HEK293T (cell line): ENCODE measurements at regions not wholly inside any gene's neighbourhood (a gene's known extent, or its start where the extent isn't known, plus 50 kb on each side); places are given as distances from the start of the nearest gene placed in this dataset.

Source experiments
- CTCF ChIA-PET: fragments of 350-600 bp; formaldehyde crosslinking; extraction: SDS; loops from one replicate; lab custom pipeline; 2021; ENCODE audit warnings: antibody characterized with exemption, inconsistent platforms; lab: Yijun Ruan, JAX
- POLR2A ChIA-PET: fragments of 350-600 bp; formaldehyde crosslinking; extraction: SDS; loops from one replicate; lab custom pipeline; 2020; ENCODE audit warnings: antibody characterized with exemption, inconsistent platforms; lab: Yijun Ruan, JAX
- DNase-seq: peaks from one replicate; pipeline ENCODE4 v3.0.0; 2012; ENCODE audit warnings: mixed read lengths; ENCODE audit errors: extremely low spot score
- ARNT ChIP-seq: fragments of 450-650 bp; IDR thresholded peaks from 2 replicates; pipeline ENCODE4 v1.6.1; 2017; ENCODE audit warnings: mild to moderate bottlenecking
- BHLHE40 ChIP-seq: fragments of 450-650 bp; IDR thresholded peaks from 2 replicates; pipeline ENCODE4 v1.6.1; 2016; ENCODE audit warnings: mild to moderate bottlenecking, moderate library complexity, borderline replicate concordance
- CTBP1 ChIP-seq: fragments of 450-650 bp; IDR thresholded peaks from 2 replicates; pipeline ENCODE4 v1.6.1; 2016; ENCODE audit warnings: borderline replicate concordance
- ELF4 ChIP-seq: fragments of 450-650 bp; IDR thresholded peaks from 2 replicates; pipeline ENCODE4 v1.6.1; 2017; ENCODE audit warnings: antibody characterized with exemption
- FOXA1 ChIP-seq: fragments of 450-650 bp; IDR thresholded peaks from 2 replicates; pipeline ENCODE4 v1.6.1; 2016; ENCODE audit warnings: mild to moderate bottlenecking
- FOXK2 ChIP-seq: fragments of 450-650 bp; IDR thresholded peaks from 2 replicates; pipeline ENCODE4 v1.6.1; 2016; ENCODE audit warnings: mild to moderate bottlenecking
- FOXM1 ChIP-seq: fragments of 450-650 bp; IDR thresholded peaks from 2 replicates; pipeline ENCODE4 v1.6.1; 2017; ENCODE audit warnings: mild to moderate bottlenecking, borderline replicate concordance
- HDGF ChIP-seq: fragments of 450-650 bp; IDR thresholded peaks from 2 replicates; pipeline ENCODE4 v1.6.1; 2017; ENCODE audit warnings: antibody characterized with exemption, borderline replicate concordance
- L3MBTL2 ChIP-seq: fragments of 450-650 bp; conservative IDR thresholded peaks from 2 replicates; pipeline ENCODE4 v1.6.1; 2016; ENCODE audit warnings: mild to moderate bottlenecking
- LEF1 ChIP-seq: fragments of 450-650 bp; IDR thresholded peaks from 2 replicates; pipeline ENCODE4 v1.6.1; 2017; ENCODE audit warnings: mild to moderate bottlenecking, borderline replicate concordance
- NFRKB ChIP-seq: fragments of 450-650 bp; IDR thresholded peaks from 2 replicates; pipeline ENCODE4 v1.6.1; 2016; ENCODE audit warnings: mild to moderate bottlenecking, moderate library complexity
- SP1 ChIP-seq: fragments of 450-650 bp; IDR thresholded peaks from 2 replicates; pipeline ENCODE4 v1.6.1; 2017
- SUZ12 ChIP-seq: fragments of 450-650 bp; IDR thresholded peaks from 2 replicates; pipeline ENCODE4 v1.6.1; 2016; ENCODE audit warnings: mild to moderate bottlenecking
- TARDBP ChIP-seq: fragments of 450-650 bp; IDR thresholded peaks from 2 replicates; pipeline ENCODE4 v1.6.1; 2016
- ZNF384 ChIP-seq: fragments of 450-650 bp; IDR thresholded peaks from 2 replicates; pipeline ENCODE4 v1.6.1; 2016
- TF ChIP-seq, protein P1 (sequence below): fragments of 450-650 bp; IDR thresholded peaks from 2 replicates; pipeline ENCODE4 v1.6.1; 2016

DNA sequence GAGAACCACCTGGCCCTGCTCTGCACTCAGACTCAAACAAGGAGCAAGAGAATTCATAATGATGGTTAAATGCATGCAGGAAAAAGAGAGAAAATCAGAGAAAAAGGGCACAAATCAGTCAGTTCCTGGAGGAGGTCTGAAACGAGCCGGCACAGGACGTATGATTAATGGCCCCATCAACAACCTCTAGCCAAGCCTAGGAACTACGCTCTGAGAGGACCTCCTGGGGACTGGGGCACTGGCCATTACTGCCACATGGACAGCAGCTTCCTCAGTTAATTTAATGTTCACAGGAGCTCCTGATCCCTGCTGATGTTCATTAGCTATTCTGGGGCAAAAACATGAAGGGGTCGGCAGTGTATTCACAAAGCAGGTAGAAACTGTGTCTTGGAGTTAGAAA lies 238.1 kb downstream of the MED10 start:
- TF ChIP-seq CTBP1, result no peak
- no peak for TF ChIP-seq HDGF
- no peak for TF ChIP-seq SP1
- no peak for TF ChIP-seq FOXK2
- TF ChIP-seq L3MBTL2, result no peak
- no peak for TF ChIP-seq NFRKB
- no peak for TF ChIP-seq TARDBP
- no peak for TF ChIP-seq FOXA1
- no peak for TF ChIP-seq ELF4
- TF ChIP-seq BHLHE40, result no peak
- no peak for TF ChIP-seq ARNT
- TF ChIP-seq FOXM1, result no peak
- no peak for DNase-seq
- POLR2A ChIA-PET, result no interaction called here
- CTCF ChIA-PET, result no interaction called here

DNA sequence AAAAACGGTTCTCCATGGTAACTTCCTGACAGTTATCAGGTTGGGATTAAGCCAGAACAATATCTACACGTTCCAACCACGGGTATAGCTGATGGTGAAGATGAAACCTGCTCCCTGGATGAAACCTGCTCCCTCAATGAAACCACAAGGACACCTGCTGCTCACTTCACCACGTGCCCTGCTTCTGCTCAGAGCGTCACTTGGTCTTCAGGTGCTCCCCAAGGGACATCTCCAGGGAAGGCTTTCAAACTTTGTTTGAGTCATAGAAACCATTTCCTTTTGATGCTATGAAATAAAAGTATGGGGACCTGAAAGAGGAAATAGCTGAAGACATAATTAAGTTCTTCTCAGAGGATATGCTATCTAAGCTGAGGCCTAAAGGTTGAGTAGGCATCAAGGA lies 242.4 kb downstream of the MED10 start:
- ChIA-PET POLR2A (no interaction called here), CTCF (no interaction called here)
- DNase-seq, result no peak
- TF ChIP-seq L3MBTL2 (no peak), SUZ12 (no peak), LEF1 (no peak), FOXK2 (no peak), ARNT (no peak), NFRKB (no peak), SP1 (no peak), BHLHE40 (no peak), HDGF (no peak), ZNF384 (no peak), FOXA1 (no peak), TARDBP (no peak), ELF4 (no peak)
- TF ChIP-seq, protein P1, sequence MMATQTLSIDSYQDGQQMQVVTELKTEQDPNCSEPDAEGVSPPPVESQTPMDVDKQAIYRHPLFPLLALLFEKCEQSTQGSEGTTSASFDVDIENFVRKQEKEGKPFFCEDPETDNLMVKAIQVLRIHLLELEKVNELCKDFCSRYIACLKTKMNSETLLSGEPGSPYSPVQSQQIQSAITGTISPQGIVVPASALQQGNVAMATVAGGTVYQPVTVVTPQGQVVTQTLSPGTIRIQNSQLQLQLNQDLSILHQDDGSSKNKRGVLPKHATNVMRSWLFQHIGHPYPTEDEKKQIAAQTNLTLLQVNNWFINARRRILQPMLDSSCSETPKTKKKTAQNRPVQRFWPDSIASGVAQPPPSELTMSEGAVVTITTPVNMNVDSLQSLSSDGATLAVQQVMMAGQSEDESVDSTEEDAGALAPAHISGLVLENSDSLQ, result no peak

GRCh38 chr5:6134281-6134680 lies 244.1 kb downstream of the MED10 start:
- ChIA-PET CTCF (no interaction called here), POLR2A (no interaction called here)
- TF ChIP-seq SP1, result no peak
- TF ChIP-seq, protein P1, result no peak
- TF ChIP-seq ELF4, result no peak
- no peak for TF ChIP-seq FOXA1
- no peak for TF ChIP-seq FOXM1
- no peak for TF ChIP-seq LEF1
- no peak for TF ChIP-seq TARDBP
- TF ChIP-seq ZNF384, result no peak
- no peak for TF ChIP-seq HDGF
- no peak for TF ChIP-seq FOXK2
- no peak for TF ChIP-seq SUZ12
- no peak for TF ChIP-seq CTBP1
- no peak for TF ChIP-seq NFRKB
- no peak for TF ChIP-seq ARNT
- TF ChIP-seq L3MBTL2, result no peak
- no peak for TF ChIP-seq BHLHE40
- DNase-seq, result no peak

DNA sequence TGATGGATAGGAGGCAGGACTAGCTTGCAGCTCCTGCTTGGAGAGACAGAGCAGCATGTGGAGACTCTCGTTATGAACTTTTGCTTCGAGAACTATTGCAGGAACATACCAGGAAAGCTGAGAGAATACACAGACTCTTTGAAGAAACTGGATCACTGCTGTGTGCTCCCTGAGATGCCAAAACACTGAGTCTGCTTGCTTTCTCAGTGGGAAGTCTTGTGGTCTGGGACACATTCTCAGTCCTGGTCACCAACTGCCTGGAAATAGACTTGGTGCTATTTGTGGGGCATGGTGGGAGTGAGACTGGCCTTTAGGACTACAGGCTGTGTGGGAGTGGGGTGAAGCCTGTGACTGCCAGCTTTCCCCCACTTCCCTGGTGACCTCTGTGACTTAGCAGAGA lies 252.6 kb downstream of the MED10 start:
- ChIA-PET CTCF (interaction anchor here (0.6 kb wide), 1 partner anchor 1063 kb away, joined by 3 read pairs; no protein-coding TSS in a partner anchor), POLR2A (no interaction called here)
- TF ChIP-seq BHLHE40 (no peak), FOXA1 (no peak), L3MBTL2 (no peak), TARDBP (no peak), FOXK2 (no peak), LEF1 (no peak), FOXM1 (no peak), ARNT (no peak), CTBP1 (no peak)
- DNase-seq, result no peak

- ChIA-PET POLR2A (no interaction called here), CTCF (no interaction called here)
- TF ChIP-seq LEF1 (no peak), NFRKB (no peak), SUZ12 (no peak), ZNF384 (no peak), SP1 (no peak), FOXM1 (no peak), HDGF (no peak), FOXA1 (no peak), CTBP1 (no peak), L3MBTL2 (no peak), ARNT (no peak), FOXK2 (no peak), TARDBP (no peak)
- TF ChIP-seq, protein P1, result no peak
- no peak for DNase-seq
Observed at GRCh38 chr5:6118691-6119090, 259.7 kb downstream of the MED10 start.

DNA sequence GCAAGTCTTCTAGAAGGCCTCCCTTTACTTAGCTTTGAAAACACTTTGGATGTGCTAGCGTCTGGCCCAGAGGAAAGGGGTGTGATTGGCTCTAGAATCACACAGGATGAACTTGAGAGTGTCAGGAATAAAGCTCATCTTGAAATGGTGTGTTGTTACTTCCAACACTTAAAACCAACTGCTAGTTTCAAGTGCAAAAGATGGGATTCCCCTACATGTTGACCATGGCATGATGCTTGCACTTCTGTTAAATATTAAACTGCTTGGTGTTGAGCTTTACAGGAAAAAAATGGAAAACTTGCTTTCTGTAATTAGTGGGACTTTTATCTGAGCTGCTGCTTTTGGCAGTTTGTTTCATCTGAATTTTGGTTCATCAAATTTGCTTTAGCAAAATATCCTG lies 261.1 kb downstream of the MED10 start:
- POLR2A ChIA-PET, result interaction anchor here (0.6 kb wide), 1 partner anchor 113 kb away, joined by 3 read pairs; no protein-coding TSS in a partner anchor
- DNase-seq, result no peak
- TF ChIP-seq FOXM1, result no peak
- no peak for TF ChIP-seq ARNT
- TF ChIP-seq CTBP1, result no peak
- TF ChIP-seq SUZ12, result no peak
- no peak for TF ChIP-seq FOXK2
- no peak for TF ChIP-seq BHLHE40
- TF ChIP-seq TARDBP, result no peak
- TF ChIP-seq NFRKB, result no peak
- CTCF ChIA-PET, result no interaction called here

DNA sequence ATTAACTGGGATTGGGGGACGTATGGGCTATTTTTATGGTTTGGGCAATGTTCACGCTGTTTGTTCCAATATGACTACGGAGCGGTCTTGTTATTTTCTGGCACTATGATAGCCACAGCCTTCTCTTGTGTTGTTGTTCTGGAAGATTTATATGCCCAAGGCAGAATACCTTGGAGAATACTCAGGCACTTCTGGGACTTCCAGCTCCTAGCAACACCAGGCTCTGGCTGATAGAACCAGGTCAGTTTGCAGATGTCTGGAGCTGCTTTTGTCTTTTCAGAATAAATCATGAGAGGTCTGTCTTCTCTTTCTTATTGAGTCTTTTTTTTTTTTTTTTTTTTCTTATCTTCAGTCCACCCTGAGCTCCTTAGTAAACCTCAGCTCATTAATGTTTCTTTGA lies 262.5 kb downstream of the MED10 start:
- ChIA-PET POLR2A (no interaction called here), CTCF (no interaction called here)
- no peak for DNase-seq
- TF ChIP-seq, protein P1, result no peak
- TF ChIP-seq FOXA1, result no peak
- TF ChIP-seq TARDBP, result no peak
- no peak for TF ChIP-seq ZNF384
- no peak for TF ChIP-seq LEF1
- TF ChIP-seq FOXM1, result no peak
- TF ChIP-seq L3MBTL2, result no peak
- no peak for TF ChIP-seq BHLHE40
- no peak for TF ChIP-seq CTBP1
- no peak for TF ChIP-seq SUZ12
- no peak for TF ChIP-seq FOXK2
- no peak for TF ChIP-seq ELF4
- TF ChIP-seq ARNT, result no peak
- TF ChIP-seq SP1, result no peak
- TF ChIP-seq HDGF, result no peak
- no peak for TF ChIP-seq NFRKB
